HG02571 (cell line): ENCODE measurements at regions not wholly inside any gene's neighbourhood (a gene's known extent, or its start where the extent isn't known, plus 50 kb on each side); places are given as distances from the start of the nearest gene placed in this dataset.
"Not testable (repeated sequence)": the region's sequence is repeated elsewhere in the genome, so short reads cannot be mapped to it uniquely, and the experiment has no call there.

Source experiments
- ATAC-seq: cut with Tn5 transposase; IDR thresholded peaks from one replicate; pipeline ENCODE4 v1.9.1; 2021; ENCODE audit warnings: mild to moderate bottlenecking, moderate library complexity; ENCODE audit not compliant: unreplicated experiment

GRCh38 chr4:66568001-66568400 is 897.7 kb upstream of the EPHA5 start:
- ATAC-seq = no peak

- ATAC-seq = no peak
Measured at GRCh38 chr4:66567551-66567950, 897.3 kb upstream of the EPHA5 start.

- ATAC-seq = no peak
Measured at GRCh38 chr4:66565801-66566200, 895.5 kb upstream of the EPHA5 start.

GRCh38 chr4:66564901-66565651 is 894.8 kb upstream of the EPHA5 start:
- no peak for ATAC-seq

GRCh38 chr4:66562276-66562806 is 892.1 kb upstream of the EPHA5 start:
- no peak for ATAC-seq

- ATAC-seq = not testable (repeated sequence)
Measured at GRCh38 chr4:66561465-66562053, 891.3 kb upstream of the EPHA5 start.

GRCh38 chr4:66558651-66559050 is 888.4 kb upstream of the EPHA5 start:
- no peak for ATAC-seq

GRCh38 chr4:66556651-66557278 is 886.5 kb upstream of the EPHA5 start:
- ATAC-seq = no peak

- ATAC-seq = no peak
Measured at GRCh38 chr4:66555301-66555700, 885.0 kb upstream of the EPHA5 start.

- ATAC-seq = no peak
Measured at GRCh38 chr4:66554826-66555225, 884.5 kb upstream of the EPHA5 start.

- not testable (repeated sequence) for ATAC-seq
Measured at GRCh38 chr4:66545301-66545700, 875.0 kb upstream of the EPHA5 start.

GRCh38 chr4:66544281-66544680 is 874.0 kb upstream of the EPHA5 start:
- ATAC-seq = no peak

- ATAC-seq = no peak
Measured at GRCh38 chr4:66539745-66540144, 869.5 kb upstream of the EPHA5 start.

GRCh38 chr4:66524781-66525180 is 854.5 kb upstream of the EPHA5 start:
- no peak for ATAC-seq

GRCh38 chr4:66522244-66522643 is 852.0 kb upstream of the EPHA5 start:
- no peak for ATAC-seq

- ATAC-seq = no peak
Measured at GRCh38 chr4:66516940-66517339, 846.7 kb upstream of the EPHA5 start.

GRCh38 chr4:66506985-66507384 is 836.7 kb upstream of the EPHA5 start:
- ATAC-seq = no peak

GRCh38 chr4:66501997-66502396 is 831.7 kb upstream of the EPHA5 start:
- ATAC-seq = no peak

GRCh38 chr4:66490729-66491128 is 820.4 kb upstream of the EPHA5 start:
- ATAC-seq = no peak

GRCh38 chr4:66489783-66490452 is 819.6 kb upstream of the EPHA5 start:
- no peak for ATAC-seq

GRCh38 chr4:66489370-66489769 is 819.1 kb upstream of the EPHA5 start:
- ATAC-seq = no peak
